HG03432 (cell line): ENCODE measurements at regions not wholly inside any gene's neighbourhood (a gene's known extent, or its start where the extent isn't known, plus 50 kb on each side); places are given as distances from the start of the nearest gene placed in this dataset.

Experiments used
- ATAC-seq: cut with Tn5 transposase; IDR thresholded peaks from one replicate; pipeline ENCODE4 v1.9.1; 2021; ENCODE audit warnings: mild to moderate bottlenecking, moderate library complexity; ENCODE audit not compliant: unreplicated experiment

GRCh38 chr15:52923626-52924025 lies 133.5 kb upstream of the ONECUT1 start:
- no peak for ATAC-seq

- no peak for ATAC-seq
Observed at GRCh38 chr15:52922871-52923270, 132.7 kb upstream of the ONECUT1 start.

- ATAC-seq, result no peak
Observed at GRCh38 chr15:52912172-52912571, 122.0 kb upstream of the ONECUT1 start.

GRCh38 chr15:52893338-52893737 lies 103.2 kb upstream of the ONECUT1 start:
- no peak for ATAC-seq

GRCh38 chr15:52879904-52880303 lies 89.8 kb upstream of the ONECUT1 start:
- no peak for ATAC-seq

GRCh38 chr15:52879145-52879544 lies 89.0 kb upstream of the ONECUT1 start:
- ATAC-seq, result no peak

GRCh38 chr15:52876991-52877663 lies 87.0 kb upstream of the ONECUT1 start:
- no peak for ATAC-seq

GRCh38 chr15:52872036-52872818 lies 82.1 kb upstream of the ONECUT1 start:
- no peak for ATAC-seq

GRCh38 chr15:52870015-52870414 lies 79.9 kb upstream of the ONECUT1 start:
- no peak for ATAC-seq

GRCh38 chr15:52866698-52867097 lies 76.6 kb upstream of the ONECUT1 start:
- no peak for ATAC-seq

- no peak for ATAC-seq
Observed at GRCh38 chr15:52862677-52863076, 72.5 kb upstream of the ONECUT1 start.

- no peak for ATAC-seq
Observed at GRCh38 chr15:52858782-52859176, 68.6 kb upstream of the ONECUT1 start.

GRCh38 chr15:52857937-52858781 lies 68.0 kb upstream of the ONECUT1 start:
- no peak for ATAC-seq

- no peak for ATAC-seq
Observed at GRCh38 chr15:52857471-52857870, 67.3 kb upstream of the ONECUT1 start.

- no peak for ATAC-seq
Observed at GRCh38 chr15:52856286-52856685, 66.2 kb upstream of the ONECUT1 start.

GRCh38 chr15:52855157-52855556 lies 65.0 kb upstream of the ONECUT1 start:
- ATAC-seq, result no peak

GRCh38 chr15:52844823-52845222 lies 54.7 kb upstream of the ONECUT1 start:
- ATAC-seq, result no peak
